ENCODE measurements at regions not wholly inside any gene's neighbourhood (a gene's known extent, or its start where the extent isn't known, plus 50 kb on each side); places are given as distances from the start of the nearest gene placed in this dataset.
"Not testable (repeated sequence)": the region's sequence is repeated elsewhere in the genome, so short reads cannot be mapped to it uniquely, and the experiment has no call there.

- no peak for TF ChIP-seq CTCF (IDR thresholded peaks at IDR 0.05; ENCODE audit: low read depth, low read length)
- DNase-seq (ENCODE audit: extremely low read depth, low read depth): no peak
These were observed 1223.2 kb downstream of the RAPGEF2 start for GRCh38 chr4:160326110-160326509.

DNA sequence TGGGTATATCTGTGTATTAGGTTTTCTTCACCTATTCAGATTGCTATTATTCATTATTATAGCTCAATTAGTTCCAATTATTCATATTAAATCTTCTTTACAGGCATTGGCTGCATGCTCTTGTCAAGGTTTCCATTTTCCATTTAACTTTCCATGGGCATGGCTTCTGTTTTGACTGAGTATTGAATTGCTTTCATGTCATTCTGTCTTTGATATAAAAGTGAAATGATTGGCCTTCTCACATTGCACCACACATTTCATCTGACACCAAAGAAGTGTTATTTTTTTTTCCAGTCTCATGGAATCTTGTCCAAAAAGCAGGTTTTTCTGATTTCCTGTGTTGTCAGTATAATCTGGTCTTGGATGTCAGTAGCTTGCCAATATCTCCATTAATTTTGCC lies 1244.3 kb downstream of the RAPGEF2 start:
- TF ChIP-seq CTCF (IDR thresholded peaks at IDR 0.05; ENCODE audit: low read depth, low read length): no peak

GRCh38 chr4:160350944-160351343 lies 1248.1 kb downstream of the RAPGEF2 start:
- DNase-seq (ENCODE audit: extremely low read depth, low read depth): no peak
- TF ChIP-seq CTCF (IDR thresholded peaks at IDR 0.05; ENCODE audit: low read depth, low read length): no peak

More for the DNA sequence above, 1244.3 kb downstream of the RAPGEF2 start:
- no peak for DNase-seq (ENCODE audit: extremely low read depth, low read depth)

GRCh38 chr4:160352637-160353036 lies 1249.8 kb downstream of the RAPGEF2 start:
- TF ChIP-seq CTCF (IDR thresholded peaks at IDR 0.05; ENCODE audit: low read depth, low read length): no peak
- no peak for DNase-seq (ENCODE audit: extremely low read depth, low read depth)

DNA sequence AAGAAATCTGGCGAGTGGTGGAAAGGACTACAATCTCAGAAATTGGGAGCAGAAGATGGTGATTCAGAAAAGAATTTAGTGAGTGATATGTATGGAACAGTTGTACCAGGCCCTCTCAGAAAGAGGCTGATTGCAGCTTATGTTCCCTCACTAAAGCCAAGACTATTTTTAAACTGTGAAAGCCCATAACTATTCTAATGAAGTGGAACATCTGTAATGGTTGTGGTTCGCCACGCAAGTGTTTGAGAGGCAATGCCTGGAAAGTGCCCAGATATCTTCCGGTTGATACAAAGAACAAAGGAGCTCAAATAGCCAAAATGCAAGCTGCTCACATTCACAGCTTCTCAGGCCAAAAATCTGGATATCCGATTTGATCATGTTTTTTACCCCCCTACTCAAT lies 1250.7 kb downstream of the RAPGEF2 start:
- DNase-seq (ENCODE audit: extremely low read depth, low read depth): no peak
- TF ChIP-seq CTCF (IDR thresholded peaks at IDR 0.05; ENCODE audit: low read depth, low read length): no peak

- DNase-seq (ENCODE audit: extremely low read depth, low read depth): no peak
- no peak for TF ChIP-seq CTCF (IDR thresholded peaks at IDR 0.05; ENCODE audit: low read depth, low read length)
These were observed 1259.6 kb downstream of the RAPGEF2 start for GRCh38 chr4:160362478-160362877.

- no peak for DNase-seq (ENCODE audit: extremely low read depth, low read depth)
- TF ChIP-seq CTCF (IDR thresholded peaks at IDR 0.05; ENCODE audit: low read depth, low read length): no peak
These were observed 1261.3 kb downstream of the RAPGEF2 start for GRCh38 chr4:160364217-160364616.

GRCh38 chr4:160364665-160365064 lies 1261.8 kb downstream of the RAPGEF2 start:
- not testable (repeated sequence) for DNase-seq (ENCODE audit: extremely low read depth, low read depth)

- DNase-seq (ENCODE audit: extremely low read depth, low read depth): not testable (repeated sequence)
These were observed 1262.5 kb downstream of the RAPGEF2 start for GRCh38 chr4:160365383-160365782.

All from AG09319 (cell line).